Ascending aorta (tissue), 2 donors: ENCODE measurements at regions not wholly inside any gene's neighbourhood (a gene's known extent, or its start where the extent isn't known, plus 50 kb on each side); places are given as distances from the start of the nearest gene placed in this dataset.

Experiments
- DNase-seq, 2 donors: peaks; one replicate each; pipeline ENCODE4 v3.0.0-alpha.2; 2019; ENCODE audit warnings: low spot score in 2 of 2
- H3K27ac ChIP-seq, 2 donors: fragments of 200-600 bp; sonication (generic); one replicate each; pipeline ENCODE4 v1.5.1; 2016 to 2017; ENCODE audit warnings: mild to moderate bottlenecking in 1 of 2
- H3K27me3 ChIP-seq: fragments of 200-600 bp; sonication (generic); one replicate; pipeline ENCODE4 v1.5.1; 2017
- H3K36me3 ChIP-seq, 2 donors: fragments of 200-600 bp; sonication (generic); one replicate each; pipeline ENCODE4 v1.5.1; 2016
- H3K4me1 ChIP-seq, 2 donors: fragments of 200-600 bp; sonication (generic); one replicate each; pipeline ENCODE4 v1.5.1; 2016 to 2017; ENCODE audit warnings: mild to moderate bottlenecking in 1 of 2
- H3K4me3 ChIP-seq, 2 donors: fragments of 200-600 bp; sonication (generic); one replicate each; pipeline ENCODE4 v1.5.1; 2016 to 2017; ENCODE audit warnings: mild to moderate bottlenecking in 1 of 2
- H3K9me3 ChIP-seq, 2 donors: fragments of 200-600 bp; sonication (generic); one replicate each; pipeline ENCODE4 v1.5.1; 2016
- intact Hi-C: fragments of 100-400 bp; cut with DNase I; formaldehyde crosslinking; loops from one replicate; pipeline ENCODE4 v1.15.1; 2023
- TF ChIP-seq, protein P1 (sequence below), 3 experiments: fragments of 200-600 bp in 2 of 3; fragments of 450-650 bp in 1 of 3; sonication (generic) in 2 of 3; IDR thresholded peaks; one replicate each; pipeline ENCODE4 v1.5.1; 2016 to 2019; ENCODE audit warnings: antibody characterized with exemption in 3 of 3, mild to moderate bottlenecking in 1 of 3, moderate library complexity in 1 of 3

DNA sequence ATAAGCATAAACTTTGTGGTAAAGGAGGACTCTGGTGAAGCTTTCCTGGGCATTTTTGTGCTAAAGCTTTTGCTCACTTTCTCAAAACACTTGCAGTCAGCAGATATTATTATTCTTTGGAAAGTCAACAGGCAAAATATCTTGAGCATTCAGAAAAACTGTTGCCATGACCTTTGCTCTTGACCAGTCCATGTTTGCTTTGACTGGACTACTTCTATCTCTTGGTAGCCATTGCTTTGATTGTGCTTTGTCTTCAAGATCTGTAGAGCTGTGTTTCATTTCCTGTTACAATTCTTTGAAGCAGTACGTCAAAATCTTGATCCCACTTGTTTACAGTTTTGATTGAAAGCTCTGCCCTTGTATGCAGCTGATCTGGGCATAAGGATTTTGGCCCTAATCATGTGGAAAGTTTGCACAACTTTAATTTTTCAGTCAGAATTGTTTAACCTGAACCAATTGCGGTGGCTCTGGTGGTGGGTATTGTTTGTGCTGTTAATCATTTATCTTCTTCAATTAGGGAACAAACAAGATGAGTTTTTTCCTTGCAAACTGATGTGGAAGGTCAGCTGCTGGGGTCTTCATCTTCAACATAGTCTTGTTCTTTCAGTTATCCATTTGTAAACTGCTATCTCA, 121.5 kb upstream of the NUDT6 start:
- intact Hi-C loops, result no loop called here
- H3K4me3 ChIP-seq, result no peak overlapping the region
- no peak for DNase-seq
- H3K4me1 ChIP-seq, result no peaks in the 10 kb centered on the region
- no peaks in the 10 kb centered on the region for H3K27me3 ChIP-seq
- TF ChIP-seq, protein P1, sequence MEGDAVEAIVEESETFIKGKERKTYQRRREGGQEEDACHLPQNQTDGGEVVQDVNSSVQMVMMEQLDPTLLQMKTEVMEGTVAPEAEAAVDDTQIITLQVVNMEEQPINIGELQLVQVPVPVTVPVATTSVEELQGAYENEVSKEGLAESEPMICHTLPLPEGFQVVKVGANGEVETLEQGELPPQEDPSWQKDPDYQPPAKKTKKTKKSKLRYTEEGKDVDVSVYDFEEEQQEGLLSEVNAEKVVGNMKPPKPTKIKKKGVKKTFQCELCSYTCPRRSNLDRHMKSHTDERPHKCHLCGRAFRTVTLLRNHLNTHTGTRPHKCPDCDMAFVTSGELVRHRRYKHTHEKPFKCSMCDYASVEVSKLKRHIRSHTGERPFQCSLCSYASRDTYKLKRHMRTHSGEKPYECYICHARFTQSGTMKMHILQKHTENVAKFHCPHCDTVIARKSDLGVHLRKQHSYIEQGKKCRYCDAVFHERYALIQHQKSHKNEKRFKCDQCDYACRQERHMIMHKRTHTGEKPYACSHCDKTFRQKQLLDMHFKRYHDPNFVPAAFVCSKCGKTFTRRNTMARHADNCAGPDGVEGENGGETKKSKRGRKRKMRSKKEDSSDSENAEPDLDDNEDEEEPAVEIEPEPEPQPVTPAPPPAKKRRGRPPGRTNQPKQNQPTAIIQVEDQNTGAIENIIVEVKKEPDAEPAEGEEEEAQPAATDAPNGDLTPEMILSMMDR (IDR thresholded peaks at IDR 0.05), result no peak
- peaks cover 2 to 42% of the 10 kb centered on the region in 2 donors for H3K9me3 ChIP-seq
- no peak overlapping the region for H3K27ac ChIP-seq
- H3K36me3 ChIP-seq, result no peaks in the 10 kb centered on the region

DNA sequence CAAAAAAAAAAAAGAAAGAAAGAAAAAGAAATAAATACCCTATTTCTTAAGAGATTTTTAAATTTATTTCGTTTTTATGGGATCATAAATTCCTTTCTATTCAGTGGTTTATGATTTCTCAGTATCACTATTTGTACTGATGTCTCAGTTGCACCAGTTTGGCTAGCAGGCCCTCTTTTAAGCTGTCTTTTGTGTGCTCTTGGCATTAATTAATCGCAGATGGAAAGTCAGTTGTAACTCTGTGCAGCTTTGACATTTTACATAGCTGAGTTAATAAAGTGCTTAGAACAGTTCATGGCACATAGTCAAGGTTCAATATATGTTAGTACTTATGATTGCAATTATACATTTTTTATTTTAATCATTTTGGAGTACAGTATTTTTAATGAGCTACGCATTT, 123.7 kb upstream of the NUDT6 start:
- H3K9me3 ChIP-seq, result peaks cover 2 to 54% of the 10 kb centered on the region in 2 donors

DNA sequence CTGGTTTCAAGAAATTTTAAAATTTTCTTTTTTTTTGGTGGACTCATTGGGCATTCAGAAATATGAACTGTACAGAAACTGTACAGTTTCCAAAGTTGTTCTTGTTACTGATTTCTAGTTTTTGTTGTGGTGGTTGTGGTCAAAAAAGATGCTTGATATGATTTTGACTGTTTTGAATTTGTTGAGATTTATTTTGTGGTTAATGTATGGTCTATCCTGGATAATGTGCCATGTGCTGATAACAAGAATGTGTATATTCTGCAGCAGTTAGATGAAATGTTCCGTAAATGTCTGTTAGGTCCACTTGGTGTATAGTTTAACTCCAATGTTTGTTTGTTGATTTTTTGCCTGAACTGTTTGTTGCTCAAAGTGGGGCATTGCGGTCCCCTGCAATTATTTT, 127.6 kb upstream of the NUDT6 start:
- Histone ChIP-seq H3K36me3 (no peaks in the 10 kb centered on the region), H3K4me3 (no peak overlapping the region), H3K4me1 (no peaks in the 10 kb centered on the region), H3K9me3 (peaks cover 7 to 54% of the 10 kb centered on the region in 2 donors), H3K27me3 (no peaks in the 10 kb centered on the region), H3K27ac (no peak overlapping the region)
- DNase-seq, result no peak
- intact Hi-C loops, result no loop called here
- TF ChIP-seq, protein P1 (IDR thresholded peaks at IDR 0.05), result no peak

More for the DNA sequence above, 123.7 kb upstream of the NUDT6 start:
- Histone ChIP-seq H3K27me3 (no peaks in the 10 kb centered on the region), H3K27ac (no peak overlapping the region), H3K4me1 (no peaks in the 10 kb centered on the region), H3K4me3 (no peak overlapping the region), H3K36me3 (no peaks in the 10 kb centered on the region)
- intact Hi-C loops, result no loop called here
- TF ChIP-seq, protein P1 (IDR thresholded peaks at IDR 0.05), result no peak
- DNase-seq, result no peak

DNA sequence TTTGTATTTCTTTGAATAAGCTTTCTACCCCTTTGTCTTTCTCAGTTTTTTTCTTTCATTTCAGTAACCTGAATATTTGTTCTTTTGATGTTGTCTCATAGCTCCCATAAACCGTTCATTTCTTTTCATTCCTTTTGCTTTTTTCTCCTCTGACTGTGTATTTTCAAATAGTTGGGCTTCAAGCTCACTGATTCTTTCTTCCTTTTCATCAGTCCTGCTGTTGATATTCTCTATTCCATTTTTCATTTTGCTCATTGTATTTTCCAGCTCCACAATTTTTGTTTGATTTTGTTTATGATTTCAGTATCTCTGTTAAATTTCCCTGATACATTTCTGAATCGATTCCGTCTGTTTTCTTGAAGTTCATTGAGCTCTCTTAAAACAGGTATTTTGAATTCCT, 129.6 kb upstream of the NUDT6 start:
- Histone ChIP-seq H3K27me3 (no peaks in the 10 kb centered on the region), H3K9me3 (peaks cover 7 to 52% of the 10 kb centered on the region in 2 donors), H3K4me3 (no peak overlapping the region), H3K36me3 (no peaks in the 10 kb centered on the region), H3K4me1 (no peaks in the 10 kb centered on the region), H3K27ac (no peak overlapping the region)
- no peak for DNase-seq
- intact Hi-C loops, result no loop called here
- TF ChIP-seq, protein P1 (IDR thresholded peaks at IDR 0.05), result no peak

DNA sequence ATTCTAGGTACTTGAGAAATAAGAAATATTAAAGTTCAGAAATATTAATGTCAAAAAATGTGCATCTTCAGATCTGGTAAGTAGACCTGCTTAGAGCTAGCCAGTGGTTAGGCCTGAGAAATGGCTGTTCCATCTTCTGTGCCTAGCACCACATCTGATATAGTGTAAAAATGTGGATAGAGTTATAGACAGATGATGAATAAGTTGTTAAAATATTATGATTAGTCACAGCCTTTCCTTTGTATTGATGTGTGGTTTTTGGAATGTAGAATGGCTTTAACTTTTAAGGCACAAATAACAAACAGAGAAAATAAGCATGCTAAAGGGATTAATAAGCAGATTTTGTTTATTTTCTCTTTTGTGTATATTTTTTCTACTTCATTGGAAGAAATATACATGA, 133.5 kb upstream of the NUDT6 start:
- Histone ChIP-seq H3K36me3 (no peaks in the 10 kb centered on the region), H3K27me3 (no peaks in the 10 kb centered on the region), H3K4me1 (no peaks in the 10 kb centered on the region), H3K9me3 (peaks cover 4 to 26% of the 10 kb centered on the region in 2 donors), H3K27ac (no peak overlapping the region), H3K4me3 (no peak overlapping the region)
- no peak for DNase-seq
- intact Hi-C loops, result no loop called here
- TF ChIP-seq, protein P1 (IDR thresholded peaks at IDR 0.05), result no peak
